Mesenchymal stem cell (in vitro differentiated cells and primary cell): ENCODE measurements at regions not wholly inside any gene's neighbourhood (a gene's known extent, or its start where the extent isn't known, plus 50 kb on each side); places are given as distances from the start of the nearest gene placed in this dataset.

Experiments
- DNase-seq: peaks from one replicate; pipeline ENCODE4 v3.0.0-alpha.2; 2013
- H2AFZ ChIP-seq: one replicate; pipeline ENCODE4 v1.6.1; 2013; ENCODE audit warnings: low read depth, mild to moderate bottlenecking, control low read depth, inconsistent platforms, low read length, moderate library complexity
- H2AK5ac ChIP-seq: 2 replicates; pipeline ENCODE4 v1.6.1; 2013; ENCODE audit warnings: low read length, moderate library complexity, mild to moderate bottlenecking, inconsistent platforms; ENCODE audit not compliant: severe bottlenecking
- H2BK120ac ChIP-seq: one replicate; pipeline ENCODE4 v1.6.1; 2013; ENCODE audit warnings: low read depth, mild to moderate bottlenecking, inconsistent platforms, low read length, moderate library complexity
- H2BK12ac ChIP-seq, 2 experiments: one replicate each; pipeline ENCODE4 v1.6.1; 2013; ENCODE audit warnings: inconsistent platforms in 2 of 2, low read length in 2 of 2, mild to moderate bottlenecking in 2 of 2, moderate library complexity in 2 of 2, control low read depth in 1 of 2
- H2BK15ac ChIP-seq: one replicate; pipeline ENCODE4 v1.6.1; 2013; ENCODE audit warnings: mild to moderate bottlenecking, low read depth, inconsistent platforms; ENCODE audit not compliant: poor library complexity, severe bottlenecking
- H2BK5ac ChIP-seq: 2 replicates; pipeline ENCODE4 v1.6.1; 2013; ENCODE audit warnings: low read depth, mild to moderate bottlenecking, low read length, control low read depth, inconsistent platforms; ENCODE audit not compliant: poor library complexity, severe bottlenecking
- H3K14ac ChIP-seq, 2 experiments: one replicate each; pipeline ENCODE4 v1.6.1; 2013; ENCODE audit warnings: inconsistent platforms in 2 of 2, low read length in 2 of 2, control low read depth in 1 of 2, mild to moderate bottlenecking in 1 of 2, moderate library complexity in 1 of 2
- H3K18ac ChIP-seq, 2 experiments: one replicate each; pipeline ENCODE4 v1.6.1; 2013; ENCODE audit warnings: inconsistent platforms in 2 of 2, low read length in 2 of 2, control low read depth in 1 of 2, low read depth in 1 of 2, mild to moderate bottlenecking in 1 of 2
- H3K23ac ChIP-seq, 2 experiments: one replicate each; pipeline ENCODE4 v1.6.1; 2013; ENCODE audit warnings: inconsistent platforms in 2 of 2, low read length in 2 of 2, mild to moderate bottlenecking in 2 of 2, moderate library complexity in 2 of 2, control low read depth in 1 of 2
- H3K27ac ChIP-seq: 2 replicates; pipeline ENCODE4 v1.5.1; 2013; ENCODE audit warnings: mild to moderate bottlenecking, moderate library complexity, low read length, control low read depth, inconsistent platforms; ENCODE audit not compliant: poor library complexity, severe bottlenecking
- H3K27me3 ChIP-seq, 2 experiments: 2 replicates each; pipeline versions ENCODE4 v1.6.1 to v1.7.0; 2013; ENCODE audit warnings: low read length in 2 of 2, mild to moderate bottlenecking in 2 of 2, moderate library complexity in 2 of 2, control low read depth in 1 of 2, inconsistent platforms in 1 of 2; ENCODE audit not compliant: control insufficient read depth in 1 of 2, insufficient read depth in 1 of 2
- H3K36me3 ChIP-seq, 2 experiments: 2 replicates each; pipeline versions ENCODE4 v1.6.1 to v1.7.0; 2013; ENCODE audit warnings: low read length in 2 of 2, control low read depth in 1 of 2, inconsistent platforms in 1 of 2, low read depth in 1 of 2, mild to moderate bottlenecking in 1 of 2; ENCODE audit not compliant: insufficient read depth in 2 of 2, control insufficient read depth in 1 of 2
- H3K4ac ChIP-seq, 2 experiments: one replicate each; pipeline ENCODE4 v1.6.1; 2013; ENCODE audit warnings: inconsistent platforms in 2 of 2, low read length in 2 of 2, mild to moderate bottlenecking in 2 of 2, moderate library complexity in 2 of 2, control low read depth in 1 of 2, low read depth in 1 of 2
- H3K4me1 ChIP-seq: 2 replicates; pipeline ENCODE4 v1.6.1; 2013; ENCODE audit warnings: low read depth, low read length, control low read depth; ENCODE audit not compliant: control insufficient read depth, insufficient read depth
- H3K4me2 ChIP-seq: 2 replicates; pipeline ENCODE4 v1.6.1; 2013; ENCODE audit warnings: low read length, mild to moderate bottlenecking, inconsistent platforms; ENCODE audit not compliant: poor library complexity, severe bottlenecking
- H3K4me3 ChIP-seq, 2 experiments: 2 replicates each; pipeline versions ENCODE4 v1.5.1 to v1.7.0; 2013; ENCODE audit warnings: low read length in 2 of 2, mild to moderate bottlenecking in 2 of 2, control low read depth in 1 of 2, low read depth in 1 of 2; ENCODE audit not compliant: insufficient read depth in 1 of 2
- H3K79me1 ChIP-seq: replicated peaks from 2 replicates; pipeline ENCODE4 v1.6.1; 2013; ENCODE audit warnings: mild to moderate bottlenecking, control low read depth, low read length, inconsistent platforms; ENCODE audit not compliant: poor library complexity, severe bottlenecking
- H3K9ac ChIP-seq: 2 replicates; pipeline ENCODE4 v1.7.0; 2013; ENCODE audit warnings: mild to moderate bottlenecking, low read length, moderate library complexity
- H3K9me3 ChIP-seq: 2 replicates; pipeline ENCODE4 v1.7.0; 2013; ENCODE audit warnings: mild to moderate bottlenecking, low read length; ENCODE audit not compliant: control insufficient read depth
- H4K8ac ChIP-seq: one replicate; pipeline ENCODE4 v1.6.1; 2013; ENCODE audit warnings: inconsistent platforms, mild to moderate bottlenecking, low read length, moderate library complexity
- H4K91ac ChIP-seq: one replicate; pipeline ENCODE4 v1.6.1; 2013; ENCODE audit warnings: mild to moderate bottlenecking, low read length, inconsistent platforms
- WGBS: methylation state at CpG from one replicate; pipeline ENCODE4 v1.1.7; 2013; ENCODE audit warnings: mixed read lengths; 5-methylcytosine and 5-hydroxymethylcytosine counted together

DNA sequence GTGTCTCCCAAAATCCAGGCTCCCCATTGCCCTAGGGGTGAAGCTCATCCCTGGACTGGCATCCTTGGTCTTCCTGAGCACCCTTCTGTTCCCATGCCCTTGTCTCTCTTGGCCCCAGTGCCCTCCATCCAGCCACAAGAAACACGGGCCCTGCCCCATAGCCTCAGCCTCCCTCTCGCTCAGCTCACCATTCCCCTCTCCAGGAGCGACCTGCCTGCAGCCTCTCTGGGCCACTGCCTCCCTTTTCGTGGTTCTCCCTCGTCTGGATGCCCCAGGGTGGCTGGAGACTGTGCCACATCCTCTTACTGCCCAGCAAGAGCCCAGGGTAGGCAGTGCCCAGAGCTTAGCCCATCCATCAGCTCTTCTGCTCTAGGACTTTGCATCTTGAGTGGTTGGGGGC lies 532.1 kb downstream of the TBC1D22A start:
- Histone ChIP-seq H2AFZ (no peak overlapping the region), H3K79me1 (no peaks in the 10 kb centered on the region), H3K9me3 (no peaks in the 10 kb centered on the region), H3K27me3 (peaks cover 0 to 51% of the 10 kb centered on the region in 2 experiments), H3K18ac (no peak overlapping the region), H2BK120ac (no peak overlapping the region), H3K4ac (no peak overlapping the region), H3K9ac (no peak overlapping the region), H3K36me3 (no peaks in the 10 kb centered on the region), H3K27ac (no peak overlapping the region), H3K14ac (no peak overlapping the region), H3K4me1 (no peaks in the 10 kb centered on the region), H3K4me3 (no peak overlapping the region), H3K23ac (no peak overlapping the region), H2BK5ac (no peak overlapping the region), H3K4me2 (no peak overlapping the region), H2AK5ac (no peak overlapping the region), H4K91ac (no peak overlapping the region), H2BK12ac (no peak overlapping the region), H4K8ac (no peak overlapping the region), H2BK15ac (no peak overlapping the region)
- 18% methylated on average over 5 of the region's 5 CpGs for WGBS
- no peak for DNase-seq

DNA sequence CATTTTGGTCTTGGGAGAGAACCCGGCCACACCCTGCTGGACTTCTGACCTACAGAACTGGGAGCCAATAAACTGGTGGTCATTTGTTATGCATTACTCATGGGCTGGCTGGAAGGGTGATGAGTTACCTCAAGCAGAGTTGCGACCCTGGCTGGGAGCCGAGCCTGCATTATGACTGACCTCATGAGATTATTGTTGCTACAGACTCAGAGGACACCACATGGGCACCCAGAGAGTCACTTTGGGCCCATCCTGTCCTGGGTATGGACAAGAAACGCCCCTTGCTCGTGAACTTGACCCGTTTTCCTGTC lies 531.7 kb downstream of the TBC1D22A start:
- Histone ChIP-seq H4K8ac (no peak overlapping the region), H2AFZ (no peak overlapping the region), H3K9me3 (no peaks in the 10 kb centered on the region), H3K23ac (no peak overlapping the region), H3K27ac (no peak overlapping the region), H2BK5ac (no peak overlapping the region), H3K4me1 (no peaks in the 10 kb centered on the region), H2AK5ac (no peak overlapping the region), H3K18ac (no peak overlapping the region), H3K36me3 (no peaks in the 10 kb centered on the region), H2BK12ac (no peak overlapping the region), H3K4me2 (no peak overlapping the region), H3K9ac (no peak overlapping the region), H2BK15ac (no peak overlapping the region), H3K14ac (no peak overlapping the region), H4K91ac (no peak overlapping the region), H3K4ac (no peak overlapping the region), H3K27me3 (peaks cover 0 to 54% of the 10 kb centered on the region in 2 experiments), H3K79me1 (no peaks in the 10 kb centered on the region), H3K4me3 (no peak overlapping the region), H2BK120ac (no peak overlapping the region)
- DNase-seq, result no peak
- WGBS, result 48% methylated on average over 6 of the region's 6 CpGs

GRCh38 chr22:47293368-47294221 lies 531.1 kb downstream of the TBC1D22A start:
- Histone ChIP-seq H2BK120ac (no peak overlapping the region), H3K23ac (no peak overlapping the region), H2BK5ac (no peak overlapping the region), H2BK15ac (no peak overlapping the region), H3K18ac (no peak overlapping the region), H3K27ac (no peak overlapping the region), H3K4me1 (no peaks in the 10 kb centered on the region), H3K4me3 (no peak overlapping the region), H2AK5ac (no peak overlapping the region), H3K27me3 (peaks cover 0 to 59% of the 10 kb centered on the region in 2 experiments), H2BK12ac (no peak overlapping the region), H3K4me2 (no peak overlapping the region), H3K36me3 (no peaks in the 10 kb centered on the region), H3K4ac (no peak overlapping the region), H3K9me3 (no peaks in the 10 kb centered on the region), H2AFZ (no peak overlapping the region), H3K79me1 (no peaks in the 10 kb centered on the region), H4K8ac (no peak overlapping the region), H4K91ac (no peak overlapping the region), H3K14ac (no peak overlapping the region), H3K9ac (no peak overlapping the region)
- no peak for DNase-seq
- 72% methylated on average over 18 of the region's 18 CpGs for WGBS

- no peaks in the 10 kb centered on the region for H3K79me1 ChIP-seq
- no peak overlapping the region for H4K91ac ChIP-seq
- 74% methylated on average over 18 of the region's 18 CpGs for WGBS
- H3K9me3 ChIP-seq, result no peaks in the 10 kb centered on the region
- no peak overlapping the region for H3K4ac ChIP-seq
- no peak overlapping the region for H2AK5ac ChIP-seq
- no peak for DNase-seq
- H3K4me1 ChIP-seq, result no peaks in the 10 kb centered on the region
- H3K36me3 ChIP-seq, result no peaks in the 10 kb centered on the region
- H2BK120ac ChIP-seq, result no peak overlapping the region
- H2AFZ ChIP-seq, result no peak overlapping the region
- H3K4me3 ChIP-seq, result no peak overlapping the region
- H3K23ac ChIP-seq, result no peak overlapping the region
- no peak overlapping the region for H3K18ac ChIP-seq
- H2BK15ac ChIP-seq, result no peak overlapping the region
- no peak overlapping the region for H4K8ac ChIP-seq
- no peak overlapping the region for H3K4me2 ChIP-seq
- no peak overlapping the region for H3K9ac ChIP-seq
- H3K27ac ChIP-seq, result no peak overlapping the region
- H2BK5ac ChIP-seq, result no peak overlapping the region
- no peak overlapping the region for H2BK12ac ChIP-seq
- H3K27me3 ChIP-seq, result peaks cover 0 to 61% of the 10 kb centered on the region in 2 experiments
- H3K14ac ChIP-seq, result no peak overlapping the region
Measured at GRCh38 chr22:47292546-47293320, 530.3 kb downstream of the TBC1D22A start.
